ENCODE measurements at regions not wholly inside any gene's neighbourhood (a gene's known extent, or its start where the extent isn't known, plus 50 kb on each side); places are given as distances from the start of the nearest gene placed in this dataset.
A peak's percentile ranks its signal among the peaks of the same experiment; 100 is the strongest.

DNA sequence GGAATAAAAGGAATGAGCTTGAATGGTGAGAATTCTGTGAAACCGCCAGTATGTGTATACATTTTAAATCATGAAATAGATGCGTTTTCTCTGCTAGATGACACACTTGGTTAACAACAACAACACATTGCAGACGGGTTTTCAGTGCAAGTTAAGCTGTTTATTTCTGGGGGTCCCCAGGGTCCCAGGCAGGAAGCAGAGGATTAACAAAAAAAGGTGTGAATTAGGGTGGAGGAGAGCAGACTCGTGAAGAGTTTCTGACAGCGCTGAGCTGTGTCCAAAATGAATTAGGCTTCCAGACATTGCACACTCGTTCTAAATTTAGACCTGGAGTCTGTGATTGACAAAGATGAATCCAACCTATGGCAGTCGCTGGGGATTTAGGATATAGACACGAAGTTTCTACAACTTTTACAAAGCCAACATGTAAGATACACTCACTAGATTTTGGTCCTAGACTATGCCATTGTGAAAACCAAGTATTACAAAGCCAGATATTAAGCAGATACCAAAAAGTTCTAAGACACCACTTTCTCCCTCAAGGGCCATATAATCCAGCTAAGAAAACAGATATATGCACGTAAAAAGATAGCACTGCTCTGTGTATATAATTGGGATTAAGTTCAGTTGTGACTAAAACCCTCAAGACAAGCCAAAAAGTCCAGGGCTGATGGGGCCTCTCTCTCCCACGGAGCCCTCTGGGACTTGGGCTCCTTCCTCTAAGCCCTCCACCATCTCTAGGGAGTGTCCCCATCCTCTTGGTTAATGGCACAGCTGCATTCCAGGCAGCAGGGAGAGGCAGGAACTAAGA lies 120.2 kb downstream of the ACAA2 start:
- Histone ChIP-seq H3K27ac (ENCODE audit: low read length, poor library complexity, severe bottlenecking) (no peak overlapping the region), H3K18ac (ENCODE audit: low read depth in 1 of 2, low read length in 2 of 2) (peak overlapping the region in 1 of 2 experiments; percentile 69), H3K9me3 (ENCODE audit: control insufficient read depth, low read length) (no peaks in the 10 kb centered on the region), H3K23ac (ENCODE audit: low read length in 2 of 2) (no peak overlapping the region), H2BK15ac (ENCODE audit: low read depth, poor library complexity, severe bottlenecking) (no peak overlapping the region), H3K4me2 (ENCODE audit: low read length, poor library complexity, severe bottlenecking) (no peak overlapping the region), H3K4ac (ENCODE audit: low read depth in 1 of 2, low read length in 2 of 2) (peak overlapping the region in 1 of 2 experiments; percentile 37), H4K8ac (ENCODE audit: low read length) (peak overlapping the region; percentile 46), H3K9ac (ENCODE audit: low read length) (no peak overlapping the region), H3K4me1 (ENCODE audit: control insufficient read depth, insufficient read depth, low read depth, low read length) (peaks cover 8% of the 10 kb centered on the region), H3K4me3 (ENCODE audit: insufficient read depth in 1 of 2, low read depth in 1 of 2, low read length in 2 of 2) (no peak overlapping the region), H3K36me3 (ENCODE audit: control insufficient read depth in 1 of 2, insufficient read depth in 2 of 2, low read depth in 1 of 2, low read length in 2 of 2) (no peaks in the 10 kb centered on the region), H3K79me1 (replicated peaks; ENCODE audit: low read length, poor library complexity, severe bottlenecking) (no peaks in the 10 kb centered on the region), H2AFZ (ENCODE audit: low read depth, low read length) (no peak overlapping the region), H2BK120ac (ENCODE audit: low read depth, low read length) (peak overlapping the region; percentile 15), H2AK5ac (ENCODE audit: low read length, severe bottlenecking) (no peak overlapping the region), H4K91ac (ENCODE audit: low read length) (no peak overlapping the region), H3K27me3 (ENCODE audit: control insufficient read depth in 1 of 2, insufficient read depth in 1 of 2, low read length in 2 of 2) (no peaks in the 10 kb centered on the region), H2BK12ac (ENCODE audit: low read length in 2 of 2) (peak overlapping the region in 1 of 2 experiments; percentile 67), H2BK5ac (ENCODE audit: low read depth, low read length, poor library complexity, severe bottlenecking) (no peak overlapping the region), H3K14ac (ENCODE audit: low read length in 2 of 2) (no peak overlapping the region)
- DNase-seq = peak; percentile 62
- 39% methylated on average over 10 of the region's 10 CpGs for WGBS

DNA sequence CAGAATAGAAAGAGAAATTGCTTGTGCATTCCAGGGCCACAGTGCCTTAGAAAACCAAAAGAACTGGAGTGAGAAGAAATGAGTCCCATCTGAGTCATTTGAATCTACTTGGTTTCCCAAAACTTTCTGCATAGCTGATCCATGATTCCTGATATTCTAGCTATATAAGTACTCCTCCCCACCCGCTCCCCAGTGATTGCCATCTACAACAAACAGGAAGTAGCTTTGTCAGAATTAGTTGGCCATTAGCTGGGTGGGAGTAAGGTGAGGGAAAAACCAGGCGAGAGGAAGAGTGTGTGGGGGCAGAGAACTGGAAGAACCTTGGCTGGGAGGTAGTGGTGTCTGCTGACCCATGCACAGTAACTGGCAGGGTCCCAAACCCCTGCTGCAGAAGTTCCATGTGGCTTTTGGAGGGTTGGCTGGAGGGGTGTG lies 122.1 kb downstream of the ACAA2 start:
- Histone ChIP-seq H2BK5ac (ENCODE audit: low read depth, low read length, poor library complexity, severe bottlenecking) (no peak overlapping the region), H4K91ac (ENCODE audit: low read length) (peak overlapping the region; percentile 67), H4K8ac (ENCODE audit: low read length) (no peak overlapping the region), H2BK12ac (ENCODE audit: low read length in 2 of 2) (peak overlapping the region; percentile 43 to 85), H3K36me3 (ENCODE audit: control insufficient read depth in 1 of 2, insufficient read depth in 2 of 2, low read depth in 1 of 2, low read length in 2 of 2) (no peaks in the 10 kb centered on the region), H2AFZ (ENCODE audit: low read depth, low read length) (no peak overlapping the region), H3K4ac (ENCODE audit: low read depth in 1 of 2, low read length in 2 of 2) (peak overlapping the region in 1 of 2 experiments; percentile 17), H3K18ac (ENCODE audit: low read depth in 1 of 2, low read length in 2 of 2) (peak overlapping the region; percentile 6 to 15), H3K14ac (ENCODE audit: low read length in 2 of 2) (no peak overlapping the region), H3K27me3 (ENCODE audit: control insufficient read depth in 1 of 2, insufficient read depth in 1 of 2, low read length in 2 of 2) (no peaks in the 10 kb centered on the region), H3K9ac (ENCODE audit: low read length) (peak overlapping the region; percentile 68), H3K4me2 (ENCODE audit: low read length, poor library complexity, severe bottlenecking) (no peak overlapping the region), H2BK120ac (ENCODE audit: low read depth, low read length) (no peak overlapping the region), H2AK5ac (ENCODE audit: low read length, severe bottlenecking) (no peak overlapping the region), H3K4me1 (ENCODE audit: control insufficient read depth, insufficient read depth, low read depth, low read length) (peaks cover 3% of the 10 kb centered on the region), H3K23ac (ENCODE audit: low read length in 2 of 2) (no peak overlapping the region), H3K79me1 (replicated peaks; ENCODE audit: low read length, poor library complexity, severe bottlenecking) (no peaks in the 10 kb centered on the region), H3K27ac (ENCODE audit: low read length, poor library complexity, severe bottlenecking) (peak overlapping the region; percentile 74), H2BK15ac (ENCODE audit: low read depth, poor library complexity, severe bottlenecking) (peak overlapping the region; percentile 15), H3K9me3 (ENCODE audit: control insufficient read depth, low read length) (no peaks in the 10 kb centered on the region), H3K4me3 (ENCODE audit: insufficient read depth in 1 of 2, low read depth in 1 of 2, low read length in 2 of 2) (peak overlapping the region in 1 of 2 experiments; percentile 65)
- peak; percentile 91 for DNase-seq
- WGBS = 13% methylated on average over 1 of the region's 2 CpGs

- Histone ChIP-seq H2BK15ac (ENCODE audit: low read depth, poor library complexity, severe bottlenecking) (no peak overlapping the region), H3K4me2 (ENCODE audit: low read length, poor library complexity, severe bottlenecking) (no peak overlapping the region), H3K79me1 (replicated peaks; ENCODE audit: low read length, poor library complexity, severe bottlenecking) (no peaks in the 10 kb centered on the region), H3K36me3 (ENCODE audit: control insufficient read depth in 1 of 2, insufficient read depth in 2 of 2, low read depth in 1 of 2, low read length in 2 of 2) (no peaks in the 10 kb centered on the region), H3K23ac (ENCODE audit: low read length in 2 of 2) (no peak overlapping the region), H2AFZ (ENCODE audit: low read depth, low read length) (no peak overlapping the region), H3K9me3 (ENCODE audit: control insufficient read depth, low read length) (no peaks in the 10 kb centered on the region), H2AK5ac (ENCODE audit: low read length, severe bottlenecking) (no peak overlapping the region), H2BK12ac (ENCODE audit: low read length in 2 of 2) (no peak overlapping the region), H3K27ac (ENCODE audit: low read length, poor library complexity, severe bottlenecking) (peak overlapping the region; percentile 55), H3K9ac (ENCODE audit: low read length) (peak overlapping the region; percentile 68), H3K18ac (ENCODE audit: low read depth in 1 of 2, low read length in 2 of 2) (no peak overlapping the region), H3K27me3 (ENCODE audit: control insufficient read depth in 1 of 2, insufficient read depth in 1 of 2, low read length in 2 of 2) (no peaks in the 10 kb centered on the region), H3K4ac (ENCODE audit: low read depth in 1 of 2, low read length in 2 of 2) (no peak overlapping the region), H3K4me3 (ENCODE audit: insufficient read depth in 1 of 2, low read depth in 1 of 2, low read length in 2 of 2) (peak overlapping the region in 1 of 2 experiments; percentile 65), H2BK120ac (ENCODE audit: low read depth, low read length) (no peak overlapping the region), H2BK5ac (ENCODE audit: low read depth, low read length, poor library complexity, severe bottlenecking) (no peak overlapping the region), H3K4me1 (ENCODE audit: control insufficient read depth, insufficient read depth, low read depth, low read length) (peaks cover 3% of the 10 kb centered on the region), H3K14ac (ENCODE audit: low read length in 2 of 2) (no peak overlapping the region), H4K8ac (ENCODE audit: low read length) (no peak overlapping the region), H4K91ac (ENCODE audit: low read length) (no peak overlapping the region)
- DNase-seq = peak; percentile 98
- WGBS = 0% methylated on average over 2 of the region's 3 CpGs
These were observed 123.0 kb downstream of the ACAA2 start for GRCh38 chr18:49690312-49690711.

GRCh38 chr18:49685231-49685942 lies 123.5 kb downstream of the LIPG start:
- H2BK12ac ChIP-seq (ENCODE audit: low read length in 2 of 2) = no peak overlapping the region

More at GRCh38 chr18:49685231-49685942, 123.5 kb downstream of the LIPG start:
- Histone ChIP-seq H2AK5ac (ENCODE audit: low read length, severe bottlenecking) (no peak overlapping the region), H2BK120ac (ENCODE audit: low read depth, low read length) (no peak overlapping the region), H3K9me3 (ENCODE audit: control insufficient read depth, low read length) (peaks cover 5% of the 10 kb centered on the region), H2BK5ac (ENCODE audit: low read depth, low read length, poor library complexity, severe bottlenecking) (no peak overlapping the region), H3K79me1 (replicated peaks; ENCODE audit: low read length, poor library complexity, severe bottlenecking) (no peaks in the 10 kb centered on the region), H3K4me2 (ENCODE audit: low read length, poor library complexity, severe bottlenecking) (no peak overlapping the region), H3K4ac (ENCODE audit: low read depth in 1 of 2, low read length in 2 of 2) (peak overlapping the region in 1 of 2 experiments; percentile 78), H3K23ac (ENCODE audit: low read length in 2 of 2) (no peak overlapping the region), H3K36me3 (ENCODE audit: control insufficient read depth in 1 of 2, insufficient read depth in 2 of 2, low read depth in 1 of 2, low read length in 2 of 2) (no peaks in the 10 kb centered on the region), H3K18ac (ENCODE audit: low read depth in 1 of 2, low read length in 2 of 2) (peak overlapping the region in 1 of 2 experiments; percentile 46), H3K27ac (ENCODE audit: low read length, poor library complexity, severe bottlenecking) (no peak overlapping the region), H3K4me1 (ENCODE audit: control insufficient read depth, insufficient read depth, low read depth, low read length) (peaks cover 2% of the 10 kb centered on the region), H4K8ac (ENCODE audit: low read length) (peak overlapping the region; percentile 67), H3K27me3 (ENCODE audit: control insufficient read depth in 1 of 2, insufficient read depth in 1 of 2, low read length in 2 of 2) (no peaks in the 10 kb centered on the region), H3K9ac (ENCODE audit: low read length) (no peak overlapping the region), H2AFZ (ENCODE audit: low read depth, low read length) (no peak overlapping the region), H3K14ac (ENCODE audit: low read length in 2 of 2) (no peak overlapping the region), H2BK15ac (ENCODE audit: low read depth, poor library complexity, severe bottlenecking) (no peak overlapping the region), H3K4me3 (ENCODE audit: insufficient read depth in 1 of 2, low read depth in 1 of 2, low read length in 2 of 2) (no peak overlapping the region), H4K91ac (ENCODE audit: low read length) (no peak overlapping the region)
- peak; percentile 54 for DNase-seq
- WGBS = 83% methylated on average over 6 of the region's 6 CpGs

All from mesenchymal stem cell (in vitro differentiated cells and primary cell).